CD4-positive, CD25-positive, alpha-beta regulatory T cell (primary cell): ENCODE measurements at regions not wholly inside any gene's neighbourhood (a gene's known extent, or its start where the extent isn't known, plus 50 kb on each side); places are given as distances from the start of the nearest gene placed in this dataset.

Experiments
- ATAC-seq, 2 donors: fragments of 150-1000 bp; cut with Tn5 transposase; one replicate each; pipeline ENCODE4 v1.10.0; 2021; ENCODE audit warnings: low read depth in 2 of 2, moderate number of reproducible peaks in 2 of 2, moderate library complexity in 1 of 2
- DNase-seq, 3 donors: peaks; one replicate each; pipeline versions ENCODE4 v3.0.0 to v3.0.0-alpha.2; 2012 to 2022; ENCODE audit warnings: mixed read lengths in 1 of 3
- H3K27ac ChIP-seq: one replicate; pipeline ENCODE4 v1.7.0; 2013; ENCODE audit warnings: mild to moderate bottlenecking, low read length; ENCODE audit not compliant: insufficient read depth, poor library complexity, severe bottlenecking
- H3K27me3 ChIP-seq: one replicate; pipeline ENCODE4 v1.7.0; 2013; ENCODE audit warnings: low read length; ENCODE audit not compliant: control insufficient read depth, insufficient read depth
- H3K36me3 ChIP-seq: one replicate; pipeline ENCODE4 v1.7.0; 2013; ENCODE audit warnings: mild to moderate bottlenecking, low read length, moderate library complexity; ENCODE audit not compliant: control insufficient read depth, insufficient read depth
- H3K4me1 ChIP-seq: 2 replicates; pipeline ENCODE4 v1.7.0; 2013; ENCODE audit warnings: mild to moderate bottlenecking, low read length; ENCODE audit not compliant: insufficient read depth, control insufficient read depth, poor library complexity, severe bottlenecking
- H3K4me3 ChIP-seq: one replicate; pipeline ENCODE4 v1.7.0; 2013; ENCODE audit warnings: low read depth, mild to moderate bottlenecking, low read length, moderate library complexity
- H3K9me3 ChIP-seq, 2 experiments: 1 replicate in 1 of 2; 2 replicates in 1 of 2; pipeline ENCODE4 v1.7.0; 2013; ENCODE audit warnings: low read length in 2 of 2, mild to moderate bottlenecking in 1 of 2, moderate library complexity in 1 of 2; ENCODE audit not compliant: control insufficient read depth in 2 of 2
- H3K27ac Mint-ChIP-seq, 3 donors: one replicate each; pipeline ENCODE4 v1.8.0; 2020 to 2022; ENCODE audit warnings: mild to moderate bottlenecking in 3 of 3, mixed read lengths in 3 of 3, moderate library complexity in 2 of 3
- H3K27me3 Mint-ChIP-seq: one replicate; pipeline ENCODE4 v1.8.0; 2022; ENCODE audit warnings: mild to moderate bottlenecking, mixed read lengths
- H3K36me3 Mint-ChIP-seq: one replicate; pipeline ENCODE4 v1.8.0; 2020; ENCODE audit warnings: mixed read lengths
- H3K4me1 Mint-ChIP-seq, 4 donors: one replicate each; pipeline ENCODE4 v1.8.0; 2020 to 2022; ENCODE audit warnings: mixed read lengths in 4 of 4, mild to moderate bottlenecking in 1 of 4
- H3K4me3 Mint-ChIP-seq, 4 donors: one replicate each; pipeline ENCODE4 v1.8.0; 2020 to 2022; ENCODE audit warnings: mild to moderate bottlenecking in 4 of 4, mixed read lengths in 4 of 4, moderate library complexity in 3 of 4
- H3K9me3 Mint-ChIP-seq, 7 donors: one replicate each; pipeline ENCODE4 v1.8.0; 2020 to 2022; ENCODE audit warnings: mixed read lengths in 7 of 7, mild to moderate bottlenecking in 3 of 7, moderate library complexity in 2 of 7

DNA sequence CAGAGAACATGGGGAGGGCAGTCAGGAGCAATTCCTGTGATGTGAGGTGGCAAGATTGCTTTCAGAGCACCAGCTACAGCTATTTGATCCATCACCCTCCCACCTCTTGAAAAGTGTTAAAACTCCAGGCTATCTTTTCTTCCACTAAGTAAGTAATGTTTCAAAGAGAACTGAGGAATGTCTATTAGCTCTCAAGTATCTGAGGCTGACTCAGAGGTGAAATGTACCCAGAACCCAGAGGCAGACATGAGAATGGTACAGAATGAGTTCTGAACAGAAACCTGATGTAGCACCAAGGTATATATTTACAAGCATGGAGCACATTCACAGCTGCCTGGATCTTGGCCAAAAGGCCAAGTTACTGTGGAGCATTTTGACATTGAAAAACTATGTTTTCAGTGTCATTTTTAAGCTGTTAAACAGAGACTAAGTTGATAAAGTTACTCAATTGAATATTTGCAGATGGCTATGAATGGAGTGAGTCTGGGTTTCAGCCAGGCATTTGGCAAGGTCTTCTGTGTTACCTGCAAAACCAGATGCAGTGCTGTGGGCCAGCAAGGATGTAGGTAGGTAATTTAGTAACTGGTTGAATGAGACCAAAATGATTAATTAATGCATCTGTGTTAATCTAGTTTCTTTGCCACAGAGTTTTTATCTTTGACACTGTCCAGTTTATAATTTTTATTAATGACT, 227.7 kb upstream of the CD96 start:
- H3K27ac Mint-ChIP-seq, result no peak overlapping the region
- Histone ChIP-seq H3K27ac (no peak overlapping the region), H3K4me3 (no peak overlapping the region), H3K27me3 (no peaks in the 10 kb centered on the region), H3K36me3 (no peaks in the 10 kb centered on the region), H3K4me1 (peaks cover 29% of the 10 kb centered on the region), H3K9me3 (no peaks in the 10 kb centered on the region)
- no peaks in the 10 kb centered on the region for H3K9me3 Mint-ChIP-seq
- DNase-seq (no peak), ATAC-seq (no peak)
- H3K27me3 Mint-ChIP-seq, result no peaks in the 10 kb centered on the region
- no peak overlapping the region for H3K4me3 Mint-ChIP-seq
- peaks cover 12 to 32% (median 25%) of the 10 kb centered on the region in 4 donors for H3K4me1 Mint-ChIP-seq
- no peaks in the 10 kb centered on the region for H3K36me3 Mint-ChIP-seq

DNA sequence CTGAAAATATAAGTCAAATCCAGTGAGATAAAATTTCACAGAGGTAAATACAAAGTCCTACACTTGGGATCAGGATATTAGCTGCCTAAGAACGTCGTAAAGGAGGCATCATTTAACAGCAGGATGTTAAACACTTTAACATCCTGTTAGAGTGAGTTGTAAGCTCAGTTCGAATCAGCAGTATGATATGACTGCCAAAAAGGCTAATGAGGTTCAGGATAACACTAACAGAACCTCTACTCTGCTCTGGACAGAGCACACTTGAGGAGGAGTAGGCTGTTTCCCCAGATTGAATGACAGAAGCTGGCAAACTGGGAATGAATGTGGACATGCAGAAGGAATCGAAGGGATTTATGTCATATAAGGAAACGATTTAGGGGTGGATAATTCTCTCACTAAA, 227.1 kb upstream of the CD96 start:
- Histone ChIP-seq H3K4me1 (peaks cover 33% of the 10 kb centered on the region), H3K27me3 (no peaks in the 10 kb centered on the region), H3K36me3 (no peaks in the 10 kb centered on the region), H3K9me3 (no peaks in the 10 kb centered on the region), H3K4me3 (peak overlapping the region; percentile 17), H3K27ac (no peak overlapping the region)
- no peak overlapping the region for H3K27ac Mint-ChIP-seq
- DNase-seq, result peak in 1 of 3 donors; percentile 23
- H3K36me3 Mint-ChIP-seq, result no peaks in the 10 kb centered on the region
- no peak overlapping the region for H3K4me3 Mint-ChIP-seq
- ATAC-seq, result peak in 1 of 2 donors; percentile 39
- no peaks in the 10 kb centered on the region for H3K27me3 Mint-ChIP-seq
- H3K4me1 Mint-ChIP-seq, result peaks cover 16 to 35% (median 28%) of the 10 kb centered on the region in 4 donors
- no peaks in the 10 kb centered on the region for H3K9me3 Mint-ChIP-seq

DNA sequence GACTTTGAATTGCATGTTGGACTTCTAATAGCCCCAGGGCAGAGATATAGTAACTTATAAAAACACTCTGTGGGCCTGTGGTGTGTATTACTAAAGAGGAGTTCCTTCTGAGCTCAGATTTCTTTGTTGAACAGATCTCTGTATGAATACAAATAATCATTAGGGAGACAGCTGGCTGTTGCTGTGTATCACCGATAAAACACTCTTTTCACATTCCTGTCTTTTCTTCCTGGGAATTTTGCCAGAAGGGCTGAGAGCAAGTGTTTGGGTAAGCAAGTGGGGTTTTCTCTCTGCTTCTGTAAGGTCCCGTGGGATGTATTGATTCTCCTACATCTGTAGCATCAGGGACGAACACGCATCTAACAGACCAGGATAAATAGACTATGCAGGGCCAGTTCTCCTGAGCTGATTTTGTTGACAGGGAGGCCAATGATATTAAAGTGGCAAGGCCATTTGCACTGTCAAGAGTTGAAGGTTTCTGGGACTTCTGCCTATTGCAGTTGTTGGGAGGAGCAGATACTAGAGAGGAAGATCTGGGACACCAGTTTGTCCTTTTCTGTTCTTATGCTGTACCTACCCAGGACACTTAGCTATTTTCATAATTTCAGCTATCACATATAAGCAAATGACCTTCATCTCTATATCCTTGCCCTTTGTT, 225.9 kb upstream of the CD96 start:
- Mint-ChIP-seq H3K27me3 (no peaks in the 10 kb centered on the region), H3K9me3 (no peaks in the 10 kb centered on the region), H3K27ac (no peak overlapping the region), H3K4me1 (peaks cover 14 to 27% (median 21%) of the 10 kb centered on the region in 4 donors), H3K4me3 (no peak overlapping the region), H3K36me3 (no peaks in the 10 kb centered on the region)
- ATAC-seq, result no peak
- Histone ChIP-seq H3K9me3 (no peaks in the 10 kb centered on the region), H3K36me3 (no peaks in the 10 kb centered on the region), H3K4me3 (no peak overlapping the region), H3K27ac (no peak overlapping the region), H3K4me1 (peaks cover 25% of the 10 kb centered on the region), H3K27me3 (no peaks in the 10 kb centered on the region)
- DNase-seq, result no peak

- Histone ChIP-seq H3K4me1 (peaks cover 12% of the 10 kb centered on the region), H3K9me3 (no peaks in the 10 kb centered on the region), H3K36me3 (no peaks in the 10 kb centered on the region), H3K27me3 (no peaks in the 10 kb centered on the region), H3K4me3 (no peak overlapping the region), H3K27ac (no peak overlapping the region)
- Mint-ChIP-seq H3K9me3 (no peaks in the 10 kb centered on the region), H3K4me3 (no peak overlapping the region), H3K4me1 (peaks cover 6 to 16% (median 11%) of the 10 kb centered on the region in 4 donors), H3K36me3 (no peaks in the 10 kb centered on the region), H3K27me3 (no peaks in the 10 kb centered on the region), H3K27ac (no peak overlapping the region)
- DNase-seq, result no peak
- no peak for ATAC-seq
These were observed 223.7 kb upstream of the CD96 start for GRCh38 chr3:111318289-111318688.

GRCh38 chr3:111319598-111319997, 222.4 kb upstream of the CD96 start:
- Histone ChIP-seq H3K36me3 (no peaks in the 10 kb centered on the region), H3K4me3 (no peak overlapping the region), H3K4me1 (peaks cover 17% of the 10 kb centered on the region), H3K9me3 (no peaks in the 10 kb centered on the region), H3K27me3 (no peaks in the 10 kb centered on the region), H3K27ac (no peak overlapping the region)
- Mint-ChIP-seq H3K9me3 (no peaks in the 10 kb centered on the region), H3K4me1 (peaks cover 19 to 29% (median 24%) of the 10 kb centered on the region in 4 donors), H3K36me3 (no peaks in the 10 kb centered on the region), H3K27ac (peak overlapping the region in 1 of 3 donors; percentile 7), H3K4me3 (peak overlapping the region in 1 of 4 donors; percentile 11), H3K27me3 (no peaks in the 10 kb centered on the region)
- ATAC-seq, result no peak
- DNase-seq, result no peak

DNA sequence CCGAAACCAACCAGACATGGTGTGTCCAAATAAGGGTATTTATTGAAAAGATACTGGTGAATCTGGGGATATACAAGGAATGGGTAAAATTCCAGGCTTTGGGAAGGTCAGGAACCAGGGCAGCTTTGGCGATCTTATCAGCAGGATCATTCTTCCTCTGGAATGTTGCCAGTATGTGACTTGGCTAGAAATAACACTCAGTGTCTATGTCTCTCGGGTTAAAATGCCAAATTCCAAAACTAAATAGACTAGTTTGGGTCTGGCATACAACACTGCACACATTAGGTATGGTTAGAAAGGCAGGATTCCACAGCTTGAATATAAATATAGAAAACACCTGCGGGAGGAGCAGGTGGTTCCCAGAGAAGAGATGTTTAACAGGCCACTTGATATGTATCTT, 220.2 kb upstream of the CD96 start:
- peaks cover 12% of the 10 kb centered on the region for H3K4me1 ChIP-seq
- H3K9me3 Mint-ChIP-seq, result peaks cover 0 to 2% (median 0%) of the 10 kb centered on the region in 7 donors
- H3K27ac Mint-ChIP-seq, result no peak overlapping the region
- DNase-seq, result no peak
- H3K4me1 Mint-ChIP-seq, result peaks cover 31 to 48% (median 40%) of the 10 kb centered on the region in 4 donors
- H3K4me3 Mint-ChIP-seq, result no peak overlapping the region
- H3K36me3 Mint-ChIP-seq, result no peaks in the 10 kb centered on the region
- no peaks in the 10 kb centered on the region for H3K9me3 ChIP-seq
- H3K27me3 ChIP-seq, result no peaks in the 10 kb centered on the region
- H3K36me3 ChIP-seq, result no peaks in the 10 kb centered on the region
- no peak for ATAC-seq
- no peak overlapping the region for H3K4me3 ChIP-seq
- H3K27ac ChIP-seq, result no peak overlapping the region
- H3K27me3 Mint-ChIP-seq, result no peaks in the 10 kb centered on the region

DNA sequence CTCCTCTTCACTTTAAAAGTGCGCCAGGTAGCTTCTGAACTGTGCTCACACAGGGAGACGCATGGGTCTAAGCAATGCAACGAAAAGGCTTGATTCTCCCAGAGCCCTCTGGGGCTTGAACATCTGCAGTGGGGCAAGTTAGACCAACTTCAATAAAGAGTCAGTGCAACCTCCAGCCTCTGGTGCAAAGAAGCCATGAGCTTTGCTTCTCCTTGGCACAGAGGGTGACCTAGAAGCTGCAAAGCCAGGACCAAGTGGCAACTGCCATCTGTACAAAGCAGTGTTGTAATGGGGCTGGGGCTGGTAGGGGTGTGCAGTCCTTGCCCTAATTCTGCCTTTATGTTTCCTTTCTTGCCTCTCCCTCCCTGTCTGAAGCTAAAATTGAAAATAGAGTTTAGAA, 219.0 kb upstream of the CD96 start:
- Mint-ChIP-seq H3K4me3 (peak overlapping the region in 1 of 4 donors; percentile 74), H3K9me3 (peaks cover 0 to 2% (median 0%) of the 10 kb centered on the region in 7 donors), H3K4me1 (peaks cover 31 to 48% (median 40%) of the 10 kb centered on the region in 4 donors), H3K27ac (peak overlapping the region; percentile 62 to 89 (median 89)), H3K36me3 (no peaks in the 10 kb centered on the region), H3K27me3 (no peaks in the 10 kb centered on the region)
- Histone ChIP-seq H3K27ac (no peak overlapping the region), H3K9me3 (no peaks in the 10 kb centered on the region), H3K27me3 (no peaks in the 10 kb centered on the region), H3K4me3 (no peak overlapping the region), H3K36me3 (no peaks in the 10 kb centered on the region), H3K4me1 (peaks cover 12% of the 10 kb centered on the region)
- ATAC-seq (no peak), DNase-seq (no peak)
